ENCODE measurements at regions not wholly inside any gene's neighbourhood (a gene's known extent, or its start where the extent isn't known, plus 50 kb on each side); places are given as distances from the start of the nearest gene placed in this dataset.

DNA sequence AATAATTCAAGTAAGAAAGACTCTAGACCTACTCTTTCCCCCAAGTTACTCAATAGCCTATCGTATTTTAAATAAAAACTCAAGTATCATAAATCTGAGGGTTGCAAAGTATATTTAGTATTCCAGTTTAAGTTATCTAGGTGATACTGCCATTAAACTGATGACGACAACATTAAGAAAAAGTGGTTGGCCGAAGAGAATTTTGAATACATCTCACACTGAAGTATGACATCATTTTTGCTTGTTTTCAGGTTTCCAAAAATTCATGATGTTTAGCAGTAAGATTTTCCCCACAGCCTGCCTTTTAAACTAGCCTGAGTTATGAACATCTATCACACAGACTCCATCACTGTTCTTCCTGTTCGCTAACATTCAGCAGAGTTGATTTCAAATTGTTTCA lies 102.1 kb upstream of the RAB27B start:
- TF ChIP-seq, protein P1, sequence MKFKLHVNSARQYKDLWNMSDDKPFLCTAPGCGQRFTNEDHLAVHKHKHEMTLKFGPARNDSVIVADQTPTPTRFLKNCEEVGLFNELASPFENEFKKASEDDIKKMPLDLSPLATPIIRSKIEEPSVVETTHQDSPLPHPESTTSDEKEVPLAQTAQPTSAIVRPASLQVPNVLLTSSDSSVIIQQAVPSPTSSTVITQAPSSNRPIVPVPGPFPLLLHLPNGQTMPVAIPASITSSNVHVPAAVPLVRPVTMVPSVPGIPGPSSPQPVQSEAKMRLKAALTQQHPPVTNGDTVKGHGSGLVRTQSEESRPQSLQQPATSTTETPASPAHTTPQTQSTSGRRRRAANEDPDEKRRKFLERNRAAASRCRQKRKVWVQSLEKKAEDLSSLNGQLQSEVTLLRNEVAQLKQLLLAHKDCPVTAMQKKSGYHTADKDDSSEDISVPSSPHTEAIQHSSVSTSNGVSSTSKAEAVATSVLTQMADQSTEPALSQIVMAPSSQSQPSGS (tag by site-specific recombination; IDR thresholded peaks at IDR 0.05; ENCODE audit: low read depth) = 0 out of 2 replicates have a peak, but pooled peaks have one; percentile 10
- TF ChIP-seq, protein P2, sequence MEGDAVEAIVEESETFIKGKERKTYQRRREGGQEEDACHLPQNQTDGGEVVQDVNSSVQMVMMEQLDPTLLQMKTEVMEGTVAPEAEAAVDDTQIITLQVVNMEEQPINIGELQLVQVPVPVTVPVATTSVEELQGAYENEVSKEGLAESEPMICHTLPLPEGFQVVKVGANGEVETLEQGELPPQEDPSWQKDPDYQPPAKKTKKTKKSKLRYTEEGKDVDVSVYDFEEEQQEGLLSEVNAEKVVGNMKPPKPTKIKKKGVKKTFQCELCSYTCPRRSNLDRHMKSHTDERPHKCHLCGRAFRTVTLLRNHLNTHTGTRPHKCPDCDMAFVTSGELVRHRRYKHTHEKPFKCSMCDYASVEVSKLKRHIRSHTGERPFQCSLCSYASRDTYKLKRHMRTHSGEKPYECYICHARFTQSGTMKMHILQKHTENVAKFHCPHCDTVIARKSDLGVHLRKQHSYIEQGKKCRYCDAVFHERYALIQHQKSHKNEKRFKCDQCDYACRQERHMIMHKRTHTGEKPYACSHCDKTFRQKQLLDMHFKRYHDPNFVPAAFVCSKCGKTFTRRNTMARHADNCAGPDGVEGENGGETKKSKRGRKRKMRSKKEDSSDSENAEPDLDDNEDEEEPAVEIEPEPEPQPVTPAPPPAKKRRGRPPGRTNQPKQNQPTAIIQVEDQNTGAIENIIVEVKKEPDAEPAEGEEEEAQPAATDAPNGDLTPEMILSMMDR (tag by site-specific recombination; IDR thresholded peaks at IDR 0.05) = no peak
